ENCODE measurements at regions not wholly inside any gene's neighbourhood (a gene's known extent, or its start where the extent isn't known, plus 50 kb on each side); places are given as distances from the start of the nearest gene placed in this dataset.

GRCh38 chr18:23386317-23386716 lies 66.8 kb upstream of the RIOK3 start:
- POLR2A ChIA-PET: no interaction called here
- CTCF ChIA-PET: no interaction called here
- DNase-seq (ENCODE audit: extremely low spot score): no peak
- TF ChIP-seq CTCF (IDR thresholded peaks at IDR 0.05; ENCODE audit: control extremely low read depth, extremely low read depth, low read depth, missing control alignments): no peak

- CTCF ChIA-PET: interaction anchor here (0.8 to 1.4 kb wide), 4 partner anchors 8 to 256 kb away, joined by 3 to 4 read pairs (median 3); no protein-coding TSS in a partner anchor
- TF ChIP-seq CTCF (IDR thresholded peaks at IDR 0.05; ENCODE audit: control extremely low read depth, extremely low read depth, low read depth, missing control alignments): no peak
- POLR2A ChIA-PET: no interaction called here
- no peak for DNase-seq (ENCODE audit: extremely low spot score)
Measured at GRCh38 chr18:23387265-23387664, 65.8 kb upstream of the RIOK3 start.

- no peak for TF ChIP-seq CTCF (IDR thresholded peaks at IDR 0.05; ENCODE audit: control extremely low read depth, extremely low read depth, low read depth, missing control alignments)
- POLR2A ChIA-PET: no interaction called here
- CTCF ChIA-PET: interaction anchor here (1.2 kb wide), 1 partner anchor 257 kb away, joined by 3 read pairs; no protein-coding TSS in a partner anchor
- DNase-seq (ENCODE audit: extremely low spot score): no peak
Measured at GRCh38 chr18:23388357-23388756, 64.7 kb upstream of the RIOK3 start.

GRCh38 chr18:23391156-23391555 lies 61.9 kb upstream of the RIOK3 start:
- no peak for DNase-seq (ENCODE audit: extremely low spot score)

DNA sequence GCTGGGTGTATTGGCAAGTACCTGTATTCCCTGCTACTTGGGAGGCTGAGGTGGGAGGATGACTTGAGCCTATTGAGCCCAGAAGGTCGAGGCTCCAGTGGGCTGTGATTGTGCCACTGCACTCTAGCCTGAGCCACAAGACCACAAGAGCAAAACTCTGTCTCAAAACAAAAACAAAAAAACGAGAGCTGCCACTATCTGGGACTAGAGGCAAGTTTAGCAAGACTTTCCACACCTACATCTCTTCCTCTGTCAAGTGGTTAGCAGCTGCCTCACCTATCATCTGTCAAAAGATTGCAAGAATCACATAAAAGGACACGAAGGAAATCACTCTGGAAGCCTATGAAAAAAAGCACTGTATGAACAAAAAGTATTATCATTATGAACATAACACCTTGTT lies 55.2 kb upstream of the RIOK3 start:
- no peak for TF ChIP-seq CTCF (IDR thresholded peaks at IDR 0.05; ENCODE audit: control extremely low read depth, extremely low read depth, low read depth, missing control alignments)
- no peak for DNase-seq (ENCODE audit: extremely low spot score)
- ChIA-PET CTCF (interaction anchor here (1.1 to 2.3 kb wide), 5 partner anchors 10 to 266 kb away, joined by 3 to 7 read pairs (median 6); no protein-coding TSS in a partner anchor), POLR2A (no interaction called here)

More at GRCh38 chr18:23391156-23391555, 61.9 kb upstream of the RIOK3 start:
- CTCF ChIA-PET: interaction anchor here (1.7 kb wide), 1 partner anchor 11 kb away, joined by 6 read pairs; no protein-coding TSS in a partner anchor
- POLR2A ChIA-PET: no interaction called here
- no peak for TF ChIP-seq CTCF (IDR thresholded peaks at IDR 0.05; ENCODE audit: control extremely low read depth, extremely low read depth, low read depth, missing control alignments)

GRCh38 chr18:23398401-23398800 lies 54.7 kb upstream of the RIOK3 start:
- no peak for DNase-seq (ENCODE audit: extremely low spot score)
- no peak for TF ChIP-seq CTCF (IDR thresholded peaks at IDR 0.05; ENCODE audit: control extremely low read depth, extremely low read depth, low read depth, missing control alignments)
- ChIA-PET CTCF (interaction anchor here (0.7 to 2.3 kb wide), 9 partner anchors 11 to 267 kb away, joined by 3 to 6 read pairs (median 3); no protein-coding TSS in a partner anchor), POLR2A (no interaction called here)
